GM18867 (cell line): ENCODE measurements at regions not wholly inside any gene's neighbourhood (a gene's known extent, or its start where the extent isn't known, plus 50 kb on each side); places are given as distances from the start of the nearest gene placed in this dataset.

Source experiments
- ATAC-seq: cut with Tn5 transposase; IDR thresholded peaks from one replicate; pipeline ENCODE4 v1.9.1; 2021; ENCODE audit warnings: mild to moderate bottlenecking, moderate library complexity; ENCODE audit not compliant: unreplicated experiment

DNA sequence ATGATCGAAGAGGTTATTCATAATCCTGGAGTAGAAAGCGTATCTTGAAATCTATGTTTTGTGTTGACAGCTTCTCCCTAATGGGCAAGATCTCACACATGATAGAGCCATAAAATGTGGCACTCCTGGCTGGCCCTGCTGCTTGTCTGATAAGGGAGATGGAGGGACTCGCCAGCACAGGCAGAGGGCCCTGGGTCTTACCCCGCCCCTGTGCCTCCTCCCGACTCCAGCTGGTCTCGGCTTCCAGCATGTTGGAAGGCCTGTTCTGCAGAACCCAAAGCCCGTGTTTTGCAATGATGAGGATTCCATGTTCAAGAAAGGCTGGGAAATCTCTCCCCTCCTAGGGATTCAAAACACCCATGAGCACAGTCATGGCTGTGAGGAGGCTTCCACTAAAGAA, 106.7 kb upstream of the SDK2 start:
- ATAC-seq = no peak

DNA sequence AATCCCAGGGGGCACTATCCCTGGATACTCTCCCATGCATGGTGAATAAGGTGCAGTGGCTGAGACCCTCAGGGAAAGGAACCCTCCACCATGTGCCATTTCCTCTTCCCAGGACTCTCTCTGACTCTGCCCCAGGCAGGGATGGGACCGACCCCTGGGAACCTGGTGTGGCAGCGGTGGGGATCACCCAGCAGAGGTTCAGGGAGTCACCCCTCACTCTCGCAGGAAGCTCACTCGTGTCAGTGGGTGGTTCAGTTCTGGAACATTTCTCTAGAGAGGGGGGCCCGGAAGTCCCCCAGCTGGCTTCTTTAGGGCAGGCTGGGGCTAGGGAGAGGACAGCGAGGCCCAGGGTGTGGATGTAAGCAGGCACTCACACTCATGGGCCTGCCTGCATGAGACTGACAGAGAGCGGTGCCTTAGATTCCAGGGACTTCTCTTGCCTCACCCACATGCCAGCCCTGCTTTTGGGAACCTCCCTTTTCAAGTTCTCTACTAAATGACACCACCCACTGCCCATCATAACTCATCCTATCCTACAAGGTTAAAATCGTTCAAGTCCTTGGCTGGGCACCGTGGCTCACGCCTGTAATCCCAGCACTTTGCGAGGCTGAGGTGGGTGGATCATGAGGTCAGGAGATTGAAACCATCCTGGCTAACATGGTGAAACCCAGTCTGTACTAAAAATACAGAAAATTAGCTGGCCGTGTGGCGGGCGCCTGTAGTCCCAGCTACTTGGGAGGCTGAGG, 109.7 kb upstream of the SDK2 start:
- no peak for ATAC-seq

DNA sequence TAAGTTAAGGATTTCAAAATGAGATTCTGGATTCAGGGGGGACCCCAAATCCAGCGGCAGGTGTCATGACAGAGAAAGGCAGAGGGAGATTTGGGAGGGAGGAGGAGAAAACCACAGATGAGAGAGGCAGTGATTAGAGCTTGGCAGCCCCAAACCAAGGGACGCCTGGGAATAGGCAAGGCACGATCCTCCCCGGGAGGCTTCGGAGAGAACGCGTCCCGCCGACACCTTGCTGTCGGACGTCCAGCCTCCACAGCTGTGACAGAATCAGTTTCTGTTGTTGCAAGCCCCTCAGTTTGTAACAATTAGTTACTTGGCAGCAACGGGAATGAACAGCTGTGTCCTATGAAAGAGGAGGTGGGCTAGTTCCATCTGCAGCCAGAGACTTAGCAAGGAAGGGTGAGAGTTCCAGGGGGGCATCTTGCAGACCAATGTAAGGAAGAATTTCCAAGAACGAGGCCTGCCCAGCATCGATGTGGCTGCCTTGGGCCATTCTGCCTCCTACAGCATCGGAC, 110.7 kb upstream of the SDK2 start:
- no peak for ATAC-seq

DNA sequence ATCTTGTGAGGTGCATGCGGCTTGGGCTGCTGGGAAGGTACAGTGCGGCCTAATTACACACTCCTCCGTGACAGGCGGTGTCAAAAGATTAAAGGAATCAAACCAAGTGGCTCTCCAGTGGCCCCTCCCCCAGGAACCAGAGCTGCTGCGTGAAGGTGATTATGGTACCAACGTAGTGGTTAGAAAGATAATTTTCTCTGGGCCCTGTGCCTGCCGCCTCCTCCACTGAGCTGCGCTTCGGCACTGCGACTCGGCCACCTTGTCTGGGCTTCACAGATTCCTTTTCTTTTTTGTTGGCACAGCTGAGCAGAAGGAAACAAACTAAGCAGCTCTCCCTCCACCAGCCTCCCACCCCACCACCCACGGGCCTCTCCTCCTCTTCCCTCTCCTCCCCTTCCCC, 113.2 kb upstream of the SDK2 start:
- no peak for ATAC-seq

DNA sequence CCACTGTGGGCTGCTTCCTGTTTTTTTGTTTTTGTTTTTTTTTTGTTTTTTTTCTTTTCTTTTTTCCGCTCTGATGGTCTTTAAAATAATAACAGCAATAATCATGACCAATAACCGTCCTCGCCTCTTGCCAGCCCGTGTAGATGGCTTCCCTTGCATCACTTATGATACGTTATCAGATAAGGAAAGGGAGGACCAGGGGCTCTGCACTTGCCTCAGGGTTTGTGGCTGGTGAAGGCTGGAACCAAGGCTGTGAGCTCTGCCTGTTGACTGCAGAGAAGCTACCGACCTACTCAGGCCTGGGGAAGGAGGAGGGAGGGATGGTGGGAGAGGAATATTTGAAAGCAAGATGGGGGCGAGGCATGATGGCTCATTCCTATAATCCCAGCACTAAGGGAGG, 114.0 kb upstream of the SDK2 start:
- ATAC-seq = no peak

DNA sequence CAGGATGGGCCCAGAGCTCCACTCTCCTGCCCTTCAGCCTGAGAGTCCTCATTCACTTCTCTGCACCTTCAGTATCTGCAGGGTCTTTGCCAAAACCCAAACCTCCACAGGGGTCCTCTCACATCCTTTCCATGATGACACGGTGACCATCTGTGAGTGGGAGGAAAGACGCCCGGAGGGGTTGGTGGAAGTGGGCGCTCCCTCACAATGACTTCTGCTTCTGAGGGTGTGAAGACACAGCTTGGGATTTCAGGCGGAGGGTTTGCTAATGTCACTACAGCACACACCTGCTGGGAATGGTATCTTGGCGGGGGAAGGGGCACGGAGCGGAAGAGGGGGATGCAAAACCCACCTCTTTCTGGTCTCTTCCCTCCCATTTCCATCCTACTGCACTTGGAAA, 115.1 kb upstream of the SDK2 start:
- no peak for ATAC-seq

DNA sequence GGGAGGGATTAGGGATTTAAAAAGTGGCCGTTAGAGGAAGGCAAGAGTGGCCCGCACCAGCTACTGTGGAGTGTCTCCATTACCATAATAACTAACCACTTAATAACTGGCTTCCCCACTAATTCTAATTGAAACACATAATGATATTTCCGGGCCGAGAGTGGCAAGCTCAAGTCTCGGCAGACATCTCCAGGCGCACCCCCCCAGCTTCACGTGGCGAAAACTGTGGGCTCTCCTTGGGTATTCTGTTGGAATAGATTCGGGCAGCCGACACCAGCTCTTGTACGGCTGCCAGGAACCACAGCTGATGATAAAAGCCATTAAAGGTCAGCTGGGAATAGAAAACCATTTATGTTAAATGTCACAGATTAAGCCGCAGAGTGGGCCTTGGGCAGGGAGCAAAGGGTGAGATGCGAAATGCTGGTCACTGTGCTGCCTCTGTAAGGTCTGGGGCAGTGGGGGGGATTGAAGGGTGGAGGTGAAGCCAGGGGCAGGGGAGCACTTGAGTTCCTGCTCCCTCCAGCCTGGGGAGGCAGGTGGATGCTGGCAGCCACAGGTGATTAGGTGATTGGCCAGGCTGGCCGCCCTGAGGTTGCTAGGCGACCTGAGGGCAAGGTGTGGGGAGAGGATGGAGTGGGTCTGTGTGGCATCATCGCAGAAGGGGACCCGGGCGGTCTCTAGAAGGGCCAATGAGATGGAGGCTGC, 115.6 kb upstream of the SDK2 start:
- no peak for ATAC-seq

DNA sequence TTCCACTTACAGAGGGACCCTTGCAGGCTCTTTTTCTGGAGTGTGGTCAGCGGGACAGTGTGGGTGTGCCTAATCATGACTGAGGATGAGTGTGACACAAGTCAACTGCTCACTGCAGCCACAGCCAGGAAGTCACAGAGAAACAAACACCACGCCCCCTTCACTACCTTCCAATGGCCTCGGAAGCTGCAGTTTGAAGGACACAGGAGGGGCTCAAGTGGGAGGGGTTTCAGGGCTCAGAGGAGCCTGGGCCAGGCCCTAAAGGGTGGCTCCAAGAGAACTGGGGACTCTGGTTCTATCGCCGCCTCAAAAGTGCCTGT, 116.2 kb upstream of the SDK2 start:
- no peak for ATAC-seq

DNA sequence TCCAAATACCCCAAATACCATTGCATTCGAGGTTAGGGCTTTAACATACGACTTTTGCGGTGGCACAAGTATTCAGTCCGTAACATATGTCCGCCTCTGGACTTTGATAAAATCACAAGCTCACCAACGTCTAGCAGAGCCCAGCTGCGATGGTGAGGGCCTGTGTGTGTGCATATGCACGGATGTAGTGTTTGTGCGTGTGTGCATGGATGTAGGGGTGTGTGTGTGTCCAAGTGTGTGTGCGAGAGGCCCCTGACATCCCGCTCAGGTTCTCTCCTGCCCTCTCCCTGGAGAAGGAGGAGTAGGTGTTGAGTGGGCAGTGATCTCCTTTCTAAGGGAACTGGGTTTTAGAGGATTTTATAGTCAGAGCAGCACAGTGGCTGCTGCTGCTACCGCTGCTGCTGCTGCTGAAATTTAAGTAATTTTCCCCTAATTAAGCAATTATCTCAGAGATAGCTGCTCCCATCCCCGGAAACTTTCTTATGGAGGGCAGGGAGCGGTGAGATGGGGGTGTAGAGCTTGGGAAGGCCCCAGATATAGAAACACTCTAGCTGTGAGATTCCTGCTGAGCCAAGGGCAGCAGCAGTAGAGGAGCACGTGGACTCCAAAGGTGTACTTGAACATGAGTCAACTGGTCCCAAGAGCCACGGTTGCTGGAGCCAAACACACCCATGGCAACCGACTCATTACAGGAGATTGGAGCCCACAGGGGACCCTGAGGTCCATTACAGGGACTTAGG, 121.7 kb upstream of the SDK2 start:
- no peak for ATAC-seq

DNA sequence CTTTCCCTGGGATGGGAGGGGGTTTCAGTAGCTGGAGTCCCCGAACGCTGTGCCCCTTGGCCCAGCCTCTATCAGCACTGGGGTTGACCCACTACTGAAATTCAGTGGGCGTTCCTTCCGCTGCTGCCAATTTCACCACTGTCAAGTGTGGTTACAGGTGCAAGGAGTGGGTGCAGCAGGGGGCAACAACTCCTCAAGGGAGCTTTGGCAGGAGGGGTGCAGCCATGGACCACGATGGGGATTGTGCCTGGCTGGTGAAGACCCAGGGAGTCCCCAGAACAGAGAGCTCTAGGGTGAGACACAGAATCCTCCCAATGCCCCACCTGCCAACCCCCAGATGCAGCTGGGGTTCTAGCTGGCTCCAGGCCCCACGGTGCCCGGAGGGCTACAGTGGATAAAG, 123.5 kb upstream of the SDK2 start:
- no peak for ATAC-seq

DNA sequence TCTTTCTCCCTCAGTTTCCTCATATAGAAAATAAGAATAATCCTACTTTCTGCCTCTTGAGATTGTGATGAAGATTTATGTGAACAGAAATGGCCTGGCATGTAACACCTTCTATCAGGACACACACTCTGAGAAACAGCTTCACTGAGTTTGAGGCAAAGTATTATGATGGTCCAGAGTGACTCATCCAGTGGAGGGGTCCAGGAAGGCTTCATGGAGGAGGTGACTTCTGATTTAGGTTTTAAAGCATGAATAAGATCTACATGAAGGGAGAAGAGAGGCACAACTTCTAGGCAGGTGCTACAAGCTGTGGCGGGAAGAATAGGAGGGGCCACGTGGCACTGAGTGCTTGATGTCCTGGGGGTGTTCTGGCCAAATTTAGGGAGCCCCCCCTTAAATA, 124.4 kb upstream of the SDK2 start:
- no peak for ATAC-seq

DNA sequence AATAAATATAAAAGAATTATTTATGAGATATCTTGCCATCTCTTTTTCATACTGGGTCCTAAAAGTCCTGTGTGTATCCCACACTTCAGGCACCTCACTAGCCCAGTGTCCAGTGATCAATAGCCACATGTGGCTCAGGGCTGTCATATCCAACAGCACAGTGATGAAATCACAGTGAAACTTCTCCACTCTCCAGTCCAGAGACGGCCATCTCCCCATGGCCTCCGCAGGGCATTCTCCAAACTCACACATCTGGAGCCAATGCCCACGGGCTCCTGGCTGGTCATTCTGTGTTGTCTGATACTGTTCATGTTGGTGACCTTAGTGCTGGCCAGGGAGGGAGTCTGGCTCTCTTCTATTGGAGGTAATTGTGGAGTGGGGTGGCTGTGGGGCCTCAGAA, 125.2 kb upstream of the SDK2 start:
- ATAC-seq = no peak

DNA sequence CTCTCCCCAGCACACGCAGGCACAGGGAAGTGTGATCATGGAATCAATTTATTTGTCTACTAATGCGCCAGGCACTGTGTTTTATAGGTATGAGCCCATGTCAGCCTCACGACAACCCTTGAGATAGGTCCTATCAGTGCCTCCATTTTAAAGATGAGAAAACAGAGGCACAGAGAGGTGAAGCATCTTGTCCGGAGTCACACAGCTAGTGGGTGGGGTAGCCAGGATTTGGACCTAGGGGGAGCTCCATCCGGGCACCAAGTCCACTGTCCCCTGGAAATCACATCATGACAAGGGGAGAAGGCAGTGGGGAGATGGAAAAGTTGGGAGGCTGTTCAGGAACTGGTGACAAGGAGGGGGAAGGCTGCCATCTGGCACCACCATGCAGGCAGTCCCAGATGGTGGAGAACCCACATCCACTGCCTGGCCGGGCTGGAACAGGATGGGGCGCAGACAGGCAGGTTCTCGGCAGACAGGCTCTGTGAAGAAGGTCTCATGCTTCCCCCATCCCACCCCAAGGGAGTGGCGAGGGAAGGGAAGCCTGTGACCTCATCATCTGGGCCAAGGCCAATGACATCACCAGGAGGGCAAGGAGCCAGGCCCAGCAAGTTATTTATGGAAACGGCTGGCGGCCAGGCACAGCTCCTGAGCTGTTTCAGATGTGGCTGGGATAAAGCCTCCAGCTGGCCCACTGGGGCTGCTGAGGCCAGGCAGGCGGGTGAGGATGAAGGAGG, 126.0 kb upstream of the SDK2 start:
- no peak for ATAC-seq

DNA sequence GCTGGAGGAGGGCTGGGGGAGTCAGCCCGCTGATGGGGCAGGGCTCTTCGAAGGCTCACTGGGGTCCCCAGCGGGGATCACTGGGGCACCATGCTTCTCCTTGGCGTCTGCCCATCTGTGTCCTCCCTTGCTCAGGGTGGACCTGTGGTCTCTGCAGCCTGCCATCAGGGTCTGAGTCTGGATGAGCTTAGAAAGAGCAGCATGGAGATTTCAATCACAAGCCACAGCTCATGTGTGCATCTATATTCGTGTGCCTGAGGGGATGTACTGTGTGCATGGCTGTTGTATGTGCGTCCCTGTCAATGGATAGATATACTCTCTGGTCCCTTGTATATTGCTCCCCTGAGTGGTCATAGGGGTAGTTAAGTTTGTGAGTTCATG, 126.6 kb upstream of the SDK2 start:
- ATAC-seq = no peak

DNA sequence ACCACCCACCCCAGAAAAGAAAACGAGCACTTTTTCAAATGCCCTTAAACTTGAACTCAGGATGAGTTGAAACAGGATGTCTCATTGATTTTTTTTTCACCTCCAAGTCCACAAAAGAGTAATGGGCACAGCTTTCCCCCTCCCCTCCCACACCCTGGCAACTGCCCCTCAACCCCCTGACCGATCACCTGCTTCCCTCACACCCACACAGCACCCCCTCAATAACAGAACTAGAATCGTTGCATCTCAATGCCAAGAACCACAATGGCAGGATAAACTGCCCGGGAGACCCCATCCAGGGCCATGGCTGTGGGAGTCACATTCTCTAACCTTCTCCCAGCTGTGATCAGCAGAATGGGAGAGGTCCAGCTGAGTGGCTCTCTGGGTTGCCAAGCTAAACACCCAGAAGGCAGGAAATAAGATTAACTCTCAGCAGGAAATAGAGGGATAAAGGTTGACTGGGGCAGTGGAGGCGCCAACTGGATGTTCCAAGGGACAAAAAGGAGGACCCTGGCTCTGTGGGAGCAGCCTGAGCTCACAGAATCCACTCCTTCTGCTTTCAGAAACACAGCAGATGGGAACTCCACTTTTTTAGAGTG, 128.0 kb upstream of the SDK2 start:
- no peak for ATAC-seq

DNA sequence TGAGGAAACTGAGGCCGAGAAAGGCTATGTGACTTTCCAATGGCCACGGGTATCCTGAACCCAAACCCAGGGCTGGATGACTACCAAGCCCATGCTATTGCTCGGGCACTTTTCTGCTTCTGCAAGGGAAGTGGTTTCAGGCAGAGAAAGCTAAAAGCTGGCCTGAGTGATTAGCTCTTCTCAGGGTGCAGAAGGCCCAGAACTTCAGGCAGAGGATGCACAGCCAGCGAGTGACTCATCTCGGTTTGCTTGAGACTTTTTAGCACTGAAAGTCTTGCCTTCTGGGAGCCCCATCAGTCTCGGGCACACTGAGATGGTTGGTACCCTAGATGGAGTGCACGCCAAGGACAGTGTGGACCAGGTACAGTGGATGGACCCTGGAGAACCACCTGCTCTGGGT, 129.5 kb upstream of the SDK2 start:
- ATAC-seq = no peak

DNA sequence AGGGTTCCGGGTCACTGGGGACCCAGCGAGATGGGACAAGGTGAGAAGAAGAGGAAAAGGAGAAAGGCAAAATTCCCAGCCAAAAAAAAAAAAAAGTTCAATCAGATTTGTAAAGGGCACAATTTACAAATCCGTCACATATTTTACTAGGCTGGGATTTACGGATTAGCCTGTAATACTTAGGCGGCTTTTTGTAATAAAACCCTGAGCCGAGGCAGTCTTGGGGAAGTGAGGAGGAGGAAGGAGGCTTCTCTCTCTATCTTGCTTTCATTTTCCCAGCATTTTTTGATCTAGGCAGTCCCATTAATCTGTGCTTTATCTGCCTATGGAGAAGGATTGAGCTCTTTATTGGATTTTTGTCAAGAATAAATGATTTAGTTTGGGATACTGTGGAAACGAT, 130.6 kb upstream of the SDK2 start:
- no peak for ATAC-seq

DNA sequence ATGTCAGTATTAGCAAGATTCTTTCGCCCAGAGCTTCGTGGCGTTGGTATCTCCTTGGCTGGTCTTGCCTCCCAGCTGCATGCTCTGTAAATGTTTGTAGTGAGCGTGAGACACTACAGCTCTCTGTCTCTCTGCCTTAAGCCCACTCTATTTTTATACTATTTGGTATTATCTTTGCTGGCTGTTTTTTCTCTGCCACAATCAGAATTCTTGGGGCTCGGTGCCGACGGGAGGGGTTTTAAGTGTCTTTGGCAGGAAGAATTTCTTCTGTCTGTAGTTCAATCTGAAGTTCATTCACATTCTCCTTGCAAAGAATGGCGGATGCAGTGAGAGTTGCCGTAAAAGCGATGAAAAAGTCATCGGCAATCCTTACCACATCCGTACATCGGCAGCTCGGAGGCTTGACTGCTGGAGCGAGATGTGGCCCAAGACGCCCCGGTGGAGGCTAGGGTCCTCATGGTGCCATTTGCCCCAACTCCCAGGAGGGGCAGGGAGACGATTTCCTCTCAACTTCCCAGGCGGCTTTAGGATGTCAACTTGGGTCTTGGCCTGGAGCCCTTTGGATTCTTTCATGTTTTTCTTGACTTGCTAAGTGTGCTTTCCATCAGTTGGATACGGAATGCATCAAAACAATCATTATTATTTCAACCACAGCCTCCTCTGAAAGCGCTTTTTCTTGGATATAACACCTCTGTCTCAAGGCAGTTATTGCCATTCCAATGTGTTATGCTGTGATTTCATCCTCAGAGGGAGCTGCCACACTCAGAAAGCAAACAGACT, 132.3 kb upstream of the SDK2 start:
- no peak for ATAC-seq

DNA sequence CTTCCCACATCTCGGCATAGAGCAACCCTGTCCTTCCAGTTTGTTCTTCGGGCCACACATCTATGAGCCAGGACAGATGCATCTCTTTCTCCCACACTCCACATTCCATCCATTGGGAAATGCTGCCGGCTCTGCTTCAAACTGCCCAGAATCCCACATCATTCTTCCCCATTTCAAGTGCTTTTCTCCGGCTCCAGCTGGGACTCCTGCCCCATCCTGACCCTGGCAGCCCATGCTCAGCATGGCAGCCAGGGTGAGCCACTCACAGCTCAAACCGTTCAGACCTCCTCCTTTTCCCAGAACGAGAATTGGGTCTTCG, 132.8 kb upstream of the SDK2 start:
- ATAC-seq = no peak

DNA sequence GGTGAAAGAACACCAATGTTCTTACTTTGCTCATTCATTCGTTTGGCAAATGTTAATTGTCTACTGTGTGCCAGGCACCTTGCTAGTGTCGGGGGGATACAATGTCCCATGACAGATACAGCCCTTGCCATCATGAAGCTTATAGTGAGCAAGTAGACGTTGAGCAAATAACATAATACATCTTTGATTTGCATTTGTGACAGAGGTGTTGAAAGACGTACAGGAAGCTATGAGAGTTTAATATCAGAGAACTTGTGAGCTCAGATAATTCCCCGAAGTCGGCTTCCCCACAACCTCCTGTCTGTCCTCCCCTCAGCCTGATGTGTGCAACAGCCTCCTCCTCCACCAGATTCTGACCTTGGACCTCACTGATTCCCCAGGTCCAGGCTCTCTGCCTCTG, 138.0 kb upstream of the SDK2 start:
- ATAC-seq = no peak
